Myocyte (in vitro differentiated cells): ENCODE measurements at regions not wholly inside any gene's neighbourhood (a gene's known extent, or its start where the extent isn't known, plus 50 kb on each side); places are given as distances from the start of the nearest gene placed in this dataset.
A peak's percentile ranks its signal among the peaks of the same experiment; 100 is the strongest.
"Not testable (repeated sequence)": the region's sequence is repeated elsewhere in the genome, so short reads cannot be mapped to it uniquely, and the experiment has no call there.

Experiments used
- DNase-seq: peaks from one replicate; pipeline ENCODE4 v3.0.0-alpha.2; 2012; ENCODE audit warnings: low read depth

GRCh38 chr4:64737026-64737853 lies 328.0 kb upstream of the TECRL start:
- no peak for DNase-seq

- DNase-seq: no peak
Observed at GRCh38 chr4:64729561-64729960, 320.3 kb upstream of the TECRL start.

- no peak for DNase-seq
Observed at GRCh38 chr4:64727960-64728359, 318.7 kb upstream of the TECRL start.

DNA sequence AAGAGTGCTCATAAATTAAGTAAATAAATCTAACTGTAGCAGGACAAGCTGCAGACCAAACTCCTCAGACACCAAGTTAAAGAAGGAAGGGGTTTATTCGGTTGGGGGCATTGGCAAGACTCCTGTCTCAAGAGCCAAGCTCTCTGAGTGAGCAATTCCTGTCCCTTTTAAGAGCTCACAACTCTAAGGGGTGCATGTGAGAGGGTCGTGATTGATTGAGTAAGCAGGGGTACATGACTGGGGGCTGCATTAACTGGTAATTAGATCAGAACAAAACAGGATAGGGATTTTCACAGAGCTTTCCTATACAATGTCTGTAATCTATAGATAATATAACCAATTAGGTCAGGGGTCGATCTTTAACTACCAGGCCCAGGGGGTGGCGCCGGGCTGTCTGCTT lies 318.1 kb upstream of the TECRL start:
- DNase-seq: not testable (repeated sequence)

GRCh38 chr4:64724689-64725088 lies 315.4 kb upstream of the TECRL start:
- no peak for DNase-seq

DNA sequence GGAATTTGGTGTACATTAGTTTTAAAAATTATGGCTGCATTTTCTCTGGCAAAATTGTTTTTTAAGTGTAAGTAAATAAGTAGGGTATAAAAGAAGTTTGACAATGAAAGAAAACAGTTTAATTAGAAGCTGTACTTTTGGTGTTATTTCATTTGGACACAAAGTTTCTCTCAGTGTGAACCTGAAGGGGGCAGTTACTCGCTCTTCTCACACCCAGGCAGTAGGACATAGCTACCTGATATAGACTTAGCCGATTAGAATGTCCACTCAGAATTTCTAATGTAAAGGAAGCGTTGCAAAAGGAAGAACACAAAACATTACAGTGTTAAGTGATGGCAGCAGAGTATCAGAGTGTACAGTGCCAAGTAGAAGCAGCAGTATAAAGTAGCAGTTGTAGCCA lies 311.9 kb upstream of the TECRL start:
- no peak for DNase-seq

DNA sequence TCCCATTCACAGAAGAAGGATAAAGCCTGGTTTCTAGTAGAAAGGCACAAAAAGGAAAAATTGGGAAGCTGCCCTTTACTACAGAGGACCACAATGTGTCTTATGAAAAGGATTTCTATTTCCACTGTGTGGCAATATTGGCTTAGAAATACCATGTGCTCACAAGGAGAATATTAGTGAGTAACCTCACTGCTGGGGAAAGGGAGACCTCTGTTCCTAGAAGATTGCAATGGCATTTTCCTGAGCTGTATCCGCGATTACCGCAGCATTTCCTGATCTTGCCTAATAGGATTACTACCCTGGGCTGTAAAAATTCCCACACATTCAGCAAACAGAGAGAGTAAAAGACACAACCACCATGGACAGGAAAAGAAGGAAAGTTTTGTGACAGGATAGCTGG lies 308.8 kb upstream of the TECRL start:
- DNase-seq: peak; percentile 22

GRCh38 chr4:64715741-64716140 lies 306.5 kb upstream of the TECRL start:
- no peak for DNase-seq

DNA sequence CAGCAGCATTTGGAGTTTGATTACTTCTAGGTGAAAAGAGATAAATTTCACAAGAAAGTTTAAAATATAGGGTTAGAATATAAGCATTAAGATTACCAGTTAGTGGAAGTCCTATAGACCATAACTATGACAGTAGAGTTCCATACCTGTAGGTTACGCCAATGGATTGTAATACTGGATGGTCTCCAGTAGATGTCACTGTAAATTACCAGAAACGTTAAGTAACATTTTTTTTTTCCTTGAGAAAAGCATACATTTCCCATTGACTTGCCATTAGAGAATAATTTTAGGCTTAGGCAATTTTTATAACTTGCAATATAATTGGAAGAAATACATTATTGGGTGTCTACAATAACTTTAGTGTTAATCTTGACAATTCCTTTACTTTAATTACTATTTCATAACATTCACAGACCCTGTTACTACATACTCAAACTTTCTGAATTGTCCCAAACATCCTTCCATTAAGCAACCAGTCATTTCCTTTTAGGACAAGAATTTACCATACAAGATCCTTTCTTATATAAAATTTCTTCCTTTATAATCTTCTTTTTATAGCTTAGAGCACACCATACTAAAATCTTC lies 304.1 kb upstream of the TECRL start:
- DNase-seq: peak; percentile 23

DNA sequence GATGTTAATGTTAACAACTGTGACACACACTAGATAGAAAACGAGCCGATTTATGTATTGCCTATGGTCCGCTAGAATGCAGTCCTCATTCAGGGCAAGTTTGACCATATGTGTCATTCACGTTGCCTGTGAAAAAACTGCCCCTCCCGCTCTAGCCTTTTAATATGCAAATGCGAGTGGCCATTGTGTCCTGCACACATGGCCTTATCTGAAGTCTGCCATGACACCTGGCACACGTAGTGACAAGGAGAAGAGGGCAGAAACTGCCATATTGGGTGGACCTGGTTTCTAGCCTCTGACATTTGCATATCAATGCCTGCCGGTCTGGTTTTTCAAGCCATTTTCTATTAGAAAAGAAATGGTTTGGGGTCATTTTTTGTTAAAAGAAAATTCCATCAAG lies 303.3 kb upstream of the TECRL start:
- DNase-seq: no peak

GRCh38 chr4:64705989-64706388 lies 296.7 kb upstream of the TECRL start:
- no peak for DNase-seq

DNA sequence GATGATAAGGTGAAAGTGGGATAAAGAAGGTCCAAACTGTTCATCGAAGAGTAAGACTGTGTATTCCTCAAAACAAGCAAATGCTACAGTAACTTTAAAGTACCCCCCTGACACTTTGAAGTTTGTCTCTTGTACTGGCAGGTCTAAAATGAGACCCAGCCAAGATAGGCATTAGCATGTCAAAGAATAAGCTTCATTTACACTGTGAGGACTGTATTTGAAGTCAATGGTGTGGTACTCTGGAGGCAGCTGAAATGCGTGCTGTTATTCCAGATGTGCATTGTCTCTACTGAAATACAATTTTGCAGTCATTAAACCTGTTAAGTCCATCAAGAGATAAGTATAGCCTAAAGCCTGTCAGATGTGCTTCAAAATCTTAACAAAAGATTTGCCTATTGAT lies 288.9 kb upstream of the TECRL start:
- no peak for DNase-seq

- no peak for DNase-seq
Observed at GRCh38 chr4:64682946-64683345, 273.7 kb upstream of the TECRL start.

DNA sequence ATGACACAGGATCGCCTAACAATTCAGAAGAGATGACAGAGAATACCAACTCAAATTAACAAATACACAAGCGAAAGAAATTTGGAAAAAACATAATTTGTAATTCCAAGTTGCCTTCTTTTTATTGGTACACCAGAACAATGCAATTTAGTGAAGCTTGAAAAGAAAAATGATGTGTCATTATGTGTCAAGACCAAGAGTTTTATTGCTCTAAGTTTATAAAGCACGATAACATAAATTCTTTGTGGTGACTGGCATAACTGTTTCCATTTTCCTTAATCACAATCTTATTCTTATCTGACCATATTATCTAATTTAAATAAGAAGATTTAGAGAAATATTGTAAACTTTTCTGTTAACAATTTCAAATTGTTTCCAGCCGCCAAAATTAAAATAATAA lies 273.2 kb upstream of the TECRL start:
- DNase-seq: no peak

DNA sequence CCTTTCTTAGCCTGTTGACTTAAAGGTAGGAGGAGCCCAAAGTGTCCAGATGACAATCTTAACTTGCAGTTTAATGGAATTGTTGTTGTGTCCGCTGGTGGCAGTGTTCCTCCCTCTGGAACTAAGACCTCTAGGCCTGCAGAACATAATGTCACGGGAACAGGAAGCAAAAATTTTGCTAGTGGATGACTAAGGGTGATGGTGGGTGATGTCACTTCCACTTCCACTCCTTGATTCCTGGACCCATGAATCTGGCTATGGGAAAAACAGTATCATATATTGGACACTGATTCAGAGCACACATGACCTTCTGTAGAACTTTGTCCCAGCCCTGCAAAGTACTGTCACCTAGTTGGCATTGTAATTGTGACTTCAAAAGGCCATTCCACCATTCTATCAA lies 263.9 kb upstream of the TECRL start:
- not testable (repeated sequence) for DNase-seq

DNA sequence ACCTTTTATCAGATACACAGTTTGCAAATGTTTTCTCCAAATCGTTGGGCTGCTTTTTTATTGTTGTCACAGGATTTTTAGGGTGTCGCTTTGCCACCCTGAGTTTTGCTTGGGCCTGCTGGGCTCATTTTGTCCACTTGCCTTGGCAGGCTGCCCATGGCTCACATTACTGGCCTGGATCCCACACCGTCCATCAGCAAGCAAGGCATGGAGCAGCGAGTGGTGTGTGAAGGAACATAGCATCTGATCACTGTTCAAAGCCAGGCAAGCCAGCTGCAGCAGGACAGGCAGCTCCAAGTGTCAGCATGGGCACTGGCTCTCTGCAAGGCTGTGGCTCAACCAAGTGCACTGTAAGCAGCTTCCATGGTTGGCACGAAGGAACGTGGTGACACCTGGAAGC lies 261.4 kb upstream of the TECRL start:
- peak; percentile 4 for DNase-seq

- DNase-seq: no peak
Observed at GRCh38 chr4:64643841-64644240, 234.6 kb upstream of the TECRL start.

- no peak for DNase-seq
Observed at GRCh38 chr4:64642936-64643335, 233.7 kb upstream of the TECRL start.

GRCh38 chr4:64640402-64640801 lies 231.2 kb upstream of the TECRL start:
- not testable (repeated sequence) for DNase-seq

DNA sequence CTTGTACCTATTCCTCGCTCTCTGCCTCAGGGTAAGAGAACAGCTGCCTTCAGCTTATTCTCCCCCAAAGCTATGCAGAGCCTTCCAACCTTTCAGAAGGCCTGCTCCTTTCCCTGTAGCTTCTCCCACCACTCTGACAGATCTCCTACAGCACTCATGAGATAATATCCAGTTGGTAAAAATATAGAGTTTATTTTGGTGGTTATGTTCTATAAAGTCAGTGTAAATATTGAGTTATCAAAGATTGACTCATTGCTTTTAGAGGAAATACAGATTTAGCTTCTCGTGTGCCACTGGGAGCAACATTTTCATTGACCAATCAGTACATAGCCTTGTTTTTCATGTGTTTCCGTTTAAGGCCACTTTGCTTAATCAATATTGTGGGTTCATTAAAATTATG lies 216.2 kb upstream of the TECRL start:
- DNase-seq: no peak

DNA sequence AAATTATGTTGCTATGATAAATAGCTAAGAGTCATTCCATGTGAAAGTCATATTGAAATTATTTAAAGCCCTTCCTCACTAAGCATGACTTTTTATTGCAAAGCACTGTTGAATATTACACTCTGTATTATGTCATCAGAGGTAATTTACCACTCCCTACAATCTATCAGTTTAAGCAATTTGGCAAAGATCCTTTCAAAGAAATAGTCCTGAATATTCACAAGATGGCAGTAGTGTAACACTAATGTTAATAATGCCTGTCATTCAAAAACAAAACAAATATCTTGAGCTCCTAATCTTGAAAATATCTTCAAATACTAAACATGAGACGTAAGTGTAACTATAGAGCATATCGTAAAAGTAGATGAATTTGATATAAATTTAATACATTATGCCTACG lies 208.6 kb upstream of the TECRL start:
- peak; percentile 1 for DNase-seq

GRCh38 chr4:64614276-64614675 lies 205.0 kb upstream of the TECRL start:
- DNase-seq: no peak

- DNase-seq: no peak
Observed at GRCh38 chr4:64613046-64613445, 203.8 kb upstream of the TECRL start.
